Gastrocnemius medialis (tissue), 4 donors: ENCODE measurements at regions not wholly inside any gene's neighbourhood (a gene's known extent, or its start where the extent isn't known, plus 50 kb on each side); places are given as distances from the start of the nearest gene placed in this dataset.

Experiments used
- POLR2A ChIP-seq, 2 donors: fragments of 450-650 bp; IDR thresholded peaks; one replicate each; pipeline ENCODE4 v1.6.1; 2017; ENCODE audit warnings: antibody characterized with exemption in 2 of 2, mild to moderate bottlenecking in 2 of 2, moderate library complexity in 2 of 2
- TF ChIP-seq, protein P1 (sequence below), 5 experiments: fragments of 450-650 bp in 3 of 5; fragments of 200-600 bp in 2 of 5; sonication (generic) in 2 of 5; IDR thresholded peaks in 4 of 5; conservative IDR thresholded peaks in 1 of 5; 1 replicate in 4 of 5; 2 replicates in 1 of 5; pipeline ENCODE4 v1.5.1; 2016 to 2019; ENCODE audit warnings: antibody characterized with exemption in 5 of 5, mild to moderate bottlenecking in 3 of 5, moderate library complexity in 3 of 5

GRCh38 chr6:48714699-48715098, 603.7 kb upstream of the PTCHD4 start:
- TF ChIP-seq, protein P1, sequence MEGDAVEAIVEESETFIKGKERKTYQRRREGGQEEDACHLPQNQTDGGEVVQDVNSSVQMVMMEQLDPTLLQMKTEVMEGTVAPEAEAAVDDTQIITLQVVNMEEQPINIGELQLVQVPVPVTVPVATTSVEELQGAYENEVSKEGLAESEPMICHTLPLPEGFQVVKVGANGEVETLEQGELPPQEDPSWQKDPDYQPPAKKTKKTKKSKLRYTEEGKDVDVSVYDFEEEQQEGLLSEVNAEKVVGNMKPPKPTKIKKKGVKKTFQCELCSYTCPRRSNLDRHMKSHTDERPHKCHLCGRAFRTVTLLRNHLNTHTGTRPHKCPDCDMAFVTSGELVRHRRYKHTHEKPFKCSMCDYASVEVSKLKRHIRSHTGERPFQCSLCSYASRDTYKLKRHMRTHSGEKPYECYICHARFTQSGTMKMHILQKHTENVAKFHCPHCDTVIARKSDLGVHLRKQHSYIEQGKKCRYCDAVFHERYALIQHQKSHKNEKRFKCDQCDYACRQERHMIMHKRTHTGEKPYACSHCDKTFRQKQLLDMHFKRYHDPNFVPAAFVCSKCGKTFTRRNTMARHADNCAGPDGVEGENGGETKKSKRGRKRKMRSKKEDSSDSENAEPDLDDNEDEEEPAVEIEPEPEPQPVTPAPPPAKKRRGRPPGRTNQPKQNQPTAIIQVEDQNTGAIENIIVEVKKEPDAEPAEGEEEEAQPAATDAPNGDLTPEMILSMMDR (IDR thresholded peaks at IDR 0.05 in 4 of 5, conservative IDR thresholded peaks at IDR 0.05 in 1 of 5) = no peak
- no peak for TF ChIP-seq POLR2A (IDR thresholded peaks at IDR 0.05)
